ENCODE measurements at regions not wholly inside any gene's neighbourhood (a gene's known extent, or its start where the extent isn't known, plus 50 kb on each side); places are given as distances from the start of the nearest gene placed in this dataset.

DNA sequence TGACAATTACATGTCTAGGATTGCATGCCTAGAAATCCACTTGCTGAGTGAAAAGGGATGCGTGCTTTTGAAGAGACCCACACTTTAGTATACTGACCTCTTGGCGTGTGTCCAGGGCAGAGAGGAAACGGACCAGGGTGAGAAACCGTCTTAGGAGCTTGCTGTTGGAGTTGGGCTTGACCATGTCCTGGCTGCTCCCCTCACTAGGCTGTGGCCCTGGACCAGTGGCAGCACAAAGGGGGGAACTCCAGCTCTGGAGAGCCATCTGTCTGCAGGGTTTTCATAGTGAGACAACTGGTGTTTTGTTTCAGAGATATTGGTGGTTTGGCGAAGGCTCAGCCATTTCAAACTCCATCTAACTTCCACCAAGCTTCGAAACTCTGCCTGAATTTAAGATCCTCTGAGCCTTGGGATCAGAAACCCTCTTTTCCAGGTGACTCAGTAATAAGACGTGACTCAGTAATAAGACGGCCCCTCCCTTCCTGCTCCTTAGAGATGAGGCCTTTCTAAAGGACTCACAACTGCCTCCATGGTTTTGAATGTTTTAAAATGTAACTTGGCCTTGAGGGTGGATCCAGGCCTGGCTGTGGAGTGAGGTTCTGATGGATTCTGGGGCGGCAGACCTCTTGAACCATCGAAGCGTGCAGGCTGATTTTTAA lies 165.8 kb downstream of the MELK start:
- no peak overlapping the region for H2AFZ ChIP-seq (ENCODE audit: low read depth, low read length)
- ChIA-PET CTCF (interaction anchor here (1.0 to 1.2 kb wide), 2 partner anchors 10 to 106 kb away, joined by 4 to 7 read pairs; no protein-coding TSS in a partner anchor), POLR2A (no interaction called here)
- H3K27me3 ChIP-seq (ENCODE audit: control insufficient read depth in 2 of 2, insufficient read depth in 2 of 2, low read length in 2 of 2), result peaks cover 9 to 26% of the 10 kb centered on the region in 2 experiments
- no peak overlapping the region for H3K4me3 ChIP-seq (replicated peaks in 1 of 3; ENCODE audit: insufficient read depth in 1 of 3, low read depth in 1 of 3, low read length in 3 of 3)
- intact Hi-C loops (cut with micrococcal nuclease), result no loop called here
- H3K27ac ChIP-seq (ENCODE audit: insufficient read depth, low read depth, low read length), result no peak overlapping the region
- no peaks in the 10 kb centered on the region for H3K9me3 ChIP-seq (replicated peaks; ENCODE audit: control insufficient read depth, insufficient read depth, low read length)
- peaks cover 3% of the 10 kb centered on the region for H3K4me1 ChIP-seq (ENCODE audit: control insufficient read depth, extremely low read depth, insufficient read depth, low read length)
- H3K79me2 ChIP-seq (ENCODE audit: control insufficient read depth, insufficient read depth, low read length), result no peaks in the 10 kb centered on the region
- no peak overlapping the region for H3K4me2 ChIP-seq (ENCODE audit: insufficient read depth, low read length)
- FAIRE-seq (no peak), DNase-seq (ENCODE audit: low read depth, low spot score) (no peak)
- H3K9me1 ChIP-seq (replicated peaks; ENCODE audit: control insufficient read depth, extremely low read depth, insufficient read depth, low read length), result no peaks in the 10 kb centered on the region
- no peaks in the 10 kb centered on the region for H4K20me1 ChIP-seq (replicated peaks; ENCODE audit: control insufficient read depth, extremely low read depth, insufficient read depth, low read length)
- no TSS peak for BruUV-seq (replicated peaks)
- TF ChIP-seq MYC (IDR thresholded peaks at IDR 0.05; ENCODE audit: low read depth, low read length) (no peak), POLR2AphosphoS5 (IDR thresholded peaks at IDR 0.05; ENCODE audit: insufficient read depth, low read depth, low read length) (no peak), FOS (IDR thresholded peaks at IDR 0.05; ENCODE audit: borderline replicate concordance, insufficient read depth, low read length) (no peak), GATA2 (IDR thresholded peaks at IDR 0.05; ENCODE audit: insufficient read depth, insufficient read length, low read depth, low read length) (no peak), POLR2A (IDR thresholded peaks at IDR 0.05; ENCODE audit: low read depth, low read length) (no peak), EZH2 (IDR thresholded peaks at IDR 0.05; ENCODE audit: borderline replicate concordance, low read depth, low read length, severe bottlenecking) (no peak)
- TF ChIP-seq, protein P1, sequence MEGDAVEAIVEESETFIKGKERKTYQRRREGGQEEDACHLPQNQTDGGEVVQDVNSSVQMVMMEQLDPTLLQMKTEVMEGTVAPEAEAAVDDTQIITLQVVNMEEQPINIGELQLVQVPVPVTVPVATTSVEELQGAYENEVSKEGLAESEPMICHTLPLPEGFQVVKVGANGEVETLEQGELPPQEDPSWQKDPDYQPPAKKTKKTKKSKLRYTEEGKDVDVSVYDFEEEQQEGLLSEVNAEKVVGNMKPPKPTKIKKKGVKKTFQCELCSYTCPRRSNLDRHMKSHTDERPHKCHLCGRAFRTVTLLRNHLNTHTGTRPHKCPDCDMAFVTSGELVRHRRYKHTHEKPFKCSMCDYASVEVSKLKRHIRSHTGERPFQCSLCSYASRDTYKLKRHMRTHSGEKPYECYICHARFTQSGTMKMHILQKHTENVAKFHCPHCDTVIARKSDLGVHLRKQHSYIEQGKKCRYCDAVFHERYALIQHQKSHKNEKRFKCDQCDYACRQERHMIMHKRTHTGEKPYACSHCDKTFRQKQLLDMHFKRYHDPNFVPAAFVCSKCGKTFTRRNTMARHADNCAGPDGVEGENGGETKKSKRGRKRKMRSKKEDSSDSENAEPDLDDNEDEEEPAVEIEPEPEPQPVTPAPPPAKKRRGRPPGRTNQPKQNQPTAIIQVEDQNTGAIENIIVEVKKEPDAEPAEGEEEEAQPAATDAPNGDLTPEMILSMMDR (IDR thresholded peaks at IDR 0.05; ENCODE audit: extremely low read depth in 1 of 2, insufficient read depth in 1 of 2, low read depth in 1 of 2, low read length in 2 of 2), result no peak
- H3K9ac ChIP-seq (replicated peaks; ENCODE audit: extremely low read depth, insufficient read depth, low read length), result no peak overlapping the region
- H3K36me3 ChIP-seq (ENCODE audit: control insufficient read depth in 2 of 2, extremely low read depth in 1 of 2, insufficient read depth in 2 of 2, low read length in 2 of 2), result no peaks in the 10 kb centered on the region
- dilution Hi-C loops (cut with MboI; ENCODE audit: extremely low pct_ligation_motif_present, low sequenced_read_pairs), result no loop called here

All from endothelial cell of umbilical vein (primary cell).